HG03432 (cell line): ENCODE measurements at regions not wholly inside any gene's neighbourhood (a gene's known extent, or its start where the extent isn't known, plus 50 kb on each side); places are given as distances from the start of the nearest gene placed in this dataset.

ENCODE experiments used
- ATAC-seq: cut with Tn5 transposase; IDR thresholded peaks from one replicate; pipeline ENCODE4 v1.9.1; 2021; ENCODE audit warnings: mild to moderate bottlenecking, moderate library complexity; ENCODE audit not compliant: unreplicated experiment

GRCh38 chr11:115736146-115736545 is 231.9 kb upstream of the CADM1 start:
- ATAC-seq = no peak

DNA sequence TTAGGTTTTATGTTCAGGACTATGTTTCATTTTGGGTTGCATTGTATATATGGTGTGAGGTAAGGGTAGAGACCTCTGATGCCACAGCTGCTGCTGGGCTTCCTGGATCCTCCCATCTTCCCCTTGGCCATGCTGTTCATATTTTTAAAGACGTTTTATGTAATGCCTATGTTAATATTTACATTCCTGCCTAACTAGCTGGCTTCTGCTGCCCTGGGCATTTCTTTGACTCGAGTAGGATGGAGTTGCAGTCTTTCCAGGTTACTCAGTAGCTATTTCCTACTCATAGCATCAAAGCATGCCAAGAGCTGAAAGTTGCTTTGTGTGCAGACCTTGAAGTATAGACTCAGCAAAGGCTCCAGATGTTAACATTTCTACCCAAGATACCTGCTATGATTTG is 220.5 kb upstream of the CADM1 start:
- no peak for ATAC-seq

- ATAC-seq = no peak
Observed at GRCh38 chr11:115722711-115723110, 218.5 kb upstream of the CADM1 start.

GRCh38 chr11:115721296-115721995 is 217.2 kb upstream of the CADM1 start:
- ATAC-seq = no peak

DNA sequence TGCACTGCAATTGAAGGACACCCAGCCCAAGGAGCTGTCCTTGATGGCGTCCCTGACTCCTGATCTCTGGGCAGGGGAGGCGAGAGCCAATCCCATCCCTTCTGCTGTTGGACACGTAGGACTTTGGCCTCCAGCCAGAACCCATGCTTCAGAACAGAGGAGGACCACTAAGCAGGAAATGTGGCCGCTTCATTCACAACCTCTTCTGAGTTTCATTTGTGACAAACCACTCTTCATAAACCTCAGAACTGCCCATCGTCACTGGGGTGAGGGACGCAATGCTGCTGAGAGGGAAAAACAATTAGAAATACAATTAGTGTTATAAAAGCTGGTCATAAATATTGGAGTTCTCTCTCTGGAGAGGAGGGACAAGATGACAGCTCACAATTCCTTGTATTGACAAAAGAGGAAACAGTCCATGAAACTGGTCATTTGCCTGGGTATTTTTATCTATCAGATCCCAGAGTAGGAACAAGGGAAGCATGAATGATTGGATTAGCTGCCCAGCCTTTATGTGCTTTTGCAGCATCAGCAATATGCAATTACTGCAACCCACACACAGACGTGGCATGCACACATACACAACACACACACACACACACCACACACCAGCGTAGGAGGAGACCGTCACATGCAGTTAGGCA is 216.5 kb upstream of the CADM1 start:
- ATAC-seq = no peak

- no peak for ATAC-seq
Observed at GRCh38 chr11:115718945-115719344, 214.7 kb upstream of the CADM1 start.

- ATAC-seq = no peak
Observed at GRCh38 chr11:115718106-115718505, 213.9 kb upstream of the CADM1 start.

GRCh38 chr11:115716601-115717529 is 212.7 kb upstream of the CADM1 start:
- ATAC-seq = no peak

DNA sequence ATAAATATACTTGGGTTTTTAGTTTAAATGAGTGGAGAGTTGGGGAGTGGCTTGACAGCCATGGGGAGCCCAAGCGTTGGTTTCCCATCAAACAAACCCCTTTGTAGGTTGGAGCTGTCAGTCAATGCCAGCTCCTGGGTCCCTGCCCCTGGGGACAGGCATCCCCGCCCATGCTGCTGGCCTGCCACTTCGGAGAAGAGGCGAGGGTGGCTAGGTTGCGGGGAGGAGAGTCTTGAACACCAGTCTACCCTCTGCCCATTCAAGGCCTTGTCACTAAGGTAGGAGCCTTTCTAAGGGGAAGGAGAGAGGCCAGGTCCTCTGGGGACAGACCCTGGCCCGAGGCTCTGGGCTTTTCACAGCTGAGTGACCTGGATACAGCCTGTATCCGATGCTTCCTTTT is 211.9 kb upstream of the CADM1 start:
- no peak for ATAC-seq

GRCh38 chr11:115715251-115715770 is 211.1 kb upstream of the CADM1 start:
- ATAC-seq = no peak

DNA sequence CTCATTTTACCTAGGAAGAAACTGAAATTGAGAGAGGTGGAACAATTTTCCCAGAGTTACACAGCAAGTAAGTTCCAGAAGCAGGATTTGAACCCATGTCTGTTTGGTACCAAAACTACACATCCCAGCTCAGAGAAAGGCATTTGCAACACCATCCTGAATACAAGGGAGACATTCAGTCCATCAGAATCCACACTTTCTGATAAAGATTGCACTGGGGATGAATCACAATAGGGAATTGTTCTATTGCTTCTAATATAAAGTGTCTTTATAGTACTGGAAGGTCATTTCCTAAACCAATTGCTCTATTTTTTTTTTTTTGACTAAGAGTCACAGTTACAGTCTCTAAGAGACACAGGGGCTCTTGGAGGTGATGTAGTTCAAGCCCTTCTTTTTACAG is 208.1 kb upstream of the CADM1 start:
- ATAC-seq = no peak

GRCh38 chr11:115710980-115711379 is 206.8 kb upstream of the CADM1 start:
- no peak for ATAC-seq

DNA sequence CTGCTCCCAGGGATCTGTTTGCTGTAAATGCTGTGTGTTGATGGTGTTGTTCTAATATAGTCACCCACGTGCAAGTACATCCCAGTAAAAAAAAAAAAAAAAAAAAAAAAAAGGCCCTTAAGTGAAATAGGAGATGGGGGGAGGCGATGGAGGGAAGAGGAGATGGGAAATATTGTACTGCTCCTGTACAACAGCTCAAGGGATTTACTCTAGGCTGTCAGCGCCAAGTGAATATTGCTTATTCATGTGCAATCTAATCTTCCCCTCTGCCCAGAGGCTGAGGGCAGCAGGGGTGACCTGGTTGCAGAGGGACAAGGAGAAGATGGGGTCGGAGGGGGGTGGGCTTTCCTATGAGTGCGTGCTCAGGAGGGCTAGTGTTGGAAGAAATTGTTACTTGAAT is 206.2 kb upstream of the CADM1 start:
- ATAC-seq = no peak

GRCh38 chr11:115709297-115709696 is 205.1 kb upstream of the CADM1 start:
- no peak for ATAC-seq

DNA sequence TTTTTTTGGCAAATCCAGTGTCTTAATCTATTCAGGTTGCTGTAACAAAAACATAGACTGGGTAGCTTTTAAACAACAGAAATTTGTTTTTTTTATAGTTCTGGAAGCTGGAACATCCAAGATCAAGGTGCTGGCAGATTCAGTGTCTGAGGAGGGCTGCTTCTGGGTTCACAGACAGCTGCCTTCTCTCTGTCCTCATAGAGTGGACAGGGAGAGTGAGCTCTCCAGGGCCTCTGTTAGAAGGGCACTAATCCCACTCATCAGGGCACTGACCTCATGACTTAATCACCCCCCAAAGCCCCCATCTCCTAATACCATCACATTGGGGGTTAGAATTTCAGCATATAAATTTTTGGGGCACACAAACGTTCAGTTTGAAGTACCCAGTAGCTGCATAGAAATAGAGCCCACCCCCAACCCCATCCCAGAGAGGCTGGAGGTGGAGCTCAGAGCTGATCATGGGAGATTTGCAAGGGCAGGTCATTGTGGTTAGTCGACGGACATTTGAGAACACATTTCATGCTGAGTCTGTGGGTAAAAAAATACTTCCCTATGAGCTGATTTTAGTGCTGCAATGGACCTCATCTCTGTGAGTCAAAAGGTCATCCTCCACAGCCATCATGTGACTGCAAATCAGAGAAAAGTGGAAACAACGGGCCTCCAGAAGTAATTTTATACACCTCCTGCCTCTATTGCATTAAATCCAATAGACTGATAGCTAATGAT is 203.1 kb upstream of the CADM1 start:
- no peak for ATAC-seq

DNA sequence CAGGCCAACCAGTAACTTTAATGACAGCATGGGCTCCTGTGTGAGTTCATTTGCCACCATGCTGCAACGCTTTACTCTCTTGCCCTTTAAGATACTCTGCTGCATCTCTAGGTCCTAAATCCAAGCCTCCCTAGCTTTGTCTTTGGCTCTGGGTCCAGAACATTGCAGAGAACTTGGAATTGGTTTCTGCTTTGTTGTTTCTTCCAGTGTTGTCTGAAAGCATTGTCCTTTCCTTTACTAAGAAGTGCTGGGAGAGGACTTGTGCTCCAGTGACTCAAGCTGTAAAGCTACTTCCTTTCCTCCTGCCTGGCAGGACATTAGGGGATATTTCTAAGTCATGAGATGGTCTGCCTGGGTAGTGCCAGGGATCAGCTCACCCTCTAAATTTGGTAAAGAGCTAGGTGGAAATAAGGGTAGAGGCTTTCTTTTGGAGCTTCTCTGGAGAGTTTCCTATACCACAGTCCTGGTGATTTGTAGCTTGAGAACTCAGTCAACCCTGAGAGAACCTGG is 202.5 kb upstream of the CADM1 start:
- ATAC-seq = no peak

DNA sequence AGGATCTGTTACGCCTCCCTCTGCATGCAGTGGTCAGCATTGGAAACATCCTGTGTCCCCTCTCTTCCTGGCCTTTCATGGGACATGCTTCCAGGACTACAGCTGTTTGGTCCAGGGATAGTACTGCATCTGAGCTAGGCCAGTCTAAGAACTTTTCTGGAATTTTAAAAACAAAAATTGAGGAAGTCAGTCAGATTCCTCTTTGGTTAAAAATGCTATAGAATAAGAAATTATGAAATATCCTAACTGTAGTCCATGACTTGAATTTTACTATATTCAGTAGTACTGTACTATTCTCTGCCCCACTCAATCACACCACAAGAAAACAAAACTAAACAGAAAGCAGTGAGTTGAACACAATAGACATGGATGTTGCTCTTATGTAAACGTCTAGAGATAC is 201.0 kb upstream of the CADM1 start:
- no peak for ATAC-seq

DNA sequence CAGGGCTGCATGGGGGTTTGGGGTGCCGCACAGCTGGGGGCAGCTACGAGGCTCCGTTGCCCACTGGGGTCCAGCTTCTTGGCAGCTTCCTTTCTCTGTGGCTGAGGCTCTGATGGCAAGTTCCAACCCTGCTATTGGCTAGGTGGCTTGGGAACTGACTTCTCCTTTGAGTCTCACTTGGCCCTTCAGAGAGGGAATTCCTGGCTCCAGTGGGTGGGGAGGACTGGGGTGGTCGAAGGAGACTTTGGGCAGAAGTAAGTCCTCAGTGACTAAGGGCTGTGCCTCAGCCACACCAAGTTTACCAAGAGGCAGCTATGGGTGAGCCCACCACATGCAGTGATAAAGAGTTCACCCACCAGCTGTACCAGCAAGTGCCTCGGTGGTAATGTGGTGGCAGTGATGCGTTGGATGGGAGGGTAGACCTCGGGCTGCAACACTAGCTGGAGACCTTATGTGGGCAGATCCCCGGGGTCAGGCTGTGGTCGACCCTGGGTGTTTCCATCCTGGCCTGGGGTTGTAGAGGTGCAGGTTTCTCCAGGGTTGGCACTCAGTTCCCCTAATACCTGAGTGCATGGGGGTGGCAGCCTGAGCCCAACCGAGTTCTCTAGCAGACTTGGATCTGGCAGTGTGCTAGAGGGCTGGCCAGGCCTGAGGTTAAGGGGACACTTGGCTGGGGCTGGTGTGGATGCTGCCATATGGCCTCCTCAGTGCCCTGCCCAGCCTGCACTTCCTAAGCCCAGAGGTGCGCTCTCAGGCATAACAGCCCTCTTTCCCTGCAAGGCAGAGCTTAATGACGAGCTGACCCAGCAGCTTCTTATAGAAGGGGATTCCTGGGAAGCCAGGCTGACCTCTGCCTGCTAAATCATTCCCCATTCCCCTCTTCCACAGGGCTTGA is 197.0 kb upstream of the CADM1 start:
- no peak for ATAC-seq

- ATAC-seq = no peak
Observed at GRCh38 chr11:115700496-115700895, 196.3 kb upstream of the CADM1 start.

GRCh38 chr11:115699733-115700132 is 195.5 kb upstream of the CADM1 start:
- ATAC-seq = no peak
